ENCODE measurements at regions not wholly inside any gene's neighbourhood (a gene's known extent, or its start where the extent isn't known, plus 50 kb on each side); places are given as distances from the start of the nearest gene placed in this dataset.
"Not testable (repeated sequence)": the region's sequence is repeated elsewhere in the genome, so short reads cannot be mapped to it uniquely, and the experiment has no call there.

GRCh38 chr15:57767481-57767880 lies 61.0 kb downstream of the POLR2M start:
- DNase-seq = no peak

GRCh38 chr15:57769266-57769665 lies 62.8 kb downstream of the POLR2M start:
- DNase-seq = no peak

- no peak for DNase-seq
These were observed 64.0 kb downstream of the POLR2M start for GRCh38 chr15:57770495-57770894.

GRCh38 chr15:57772223-57772957 lies 65.9 kb downstream of the POLR2M start:
- peak; percentile 8 for DNase-seq

- no peak for DNase-seq
These were observed 66.5 kb downstream of the POLR2M start for GRCh38 chr15:57773051-57773450.

- no peak for DNase-seq
These were observed 70.5 kb downstream of the POLR2M start for GRCh38 chr15:57777003-57777402.

GRCh38 chr15:57780471-57780870 lies 74.0 kb downstream of the POLR2M start:
- peak; percentile 21 for DNase-seq

- no peak for DNase-seq
These were observed 76.2 kb downstream of the POLR2M start for GRCh38 chr15:57782731-57783130.

GRCh38 chr15:57784081-57784511 lies 77.6 kb downstream of the POLR2M start:
- no peak for DNase-seq

- no peak for DNase-seq
These were observed 78.5 kb downstream of the POLR2M start for GRCh38 chr15:57785039-57785438.

- peak; percentile 30 for DNase-seq
These were observed 79.4 kb downstream of the POLR2M start for GRCh38 chr15:57785959-57786358.

GRCh38 chr15:57789225-57789624 lies 82.7 kb downstream of the POLR2M start:
- DNase-seq = no peak

GRCh38 chr15:57792724-57793449 lies 86.4 kb downstream of the POLR2M start:
- DNase-seq = no peak

- DNase-seq = no peak
These were observed 88.7 kb downstream of the POLR2M start for GRCh38 chr15:57795261-57795660.

GRCh38 chr15:57796146-57796545 lies 89.6 kb downstream of the POLR2M start:
- no peak for DNase-seq

GRCh38 chr15:57797110-57797509 lies 90.6 kb downstream of the POLR2M start:
- no peak for DNase-seq

- no peak for DNase-seq
These were observed 91.2 kb downstream of the POLR2M start for GRCh38 chr15:57797568-57798267.

GRCh38 chr15:57806003-57806402 lies 99.5 kb downstream of the POLR2M start:
- DNase-seq = no peak

- not testable (repeated sequence) for DNase-seq
These were observed 102.8 kb downstream of the POLR2M start for GRCh38 chr15:57809285-57809684.

- DNase-seq = no peak
These were observed 110.1 kb downstream of the POLR2M start for GRCh38 chr15:57816599-57816998.

GRCh38 chr15:57819646-57820045 lies 113.1 kb downstream of the POLR2M start:
- no peak for DNase-seq

- no peak for DNase-seq
These were observed 113.6 kb downstream of the POLR2M start for GRCh38 chr15:57820119-57820518.

GRCh38 chr15:57821826-57822225 lies 115.3 kb downstream of the POLR2M start:
- DNase-seq = no peak
